Uterus (tissue), 3 donors: ENCODE measurements at regions not wholly inside any gene's neighbourhood (a gene's known extent, or its start where the extent isn't known, plus 50 kb on each side); places are given as distances from the start of the nearest gene placed in this dataset.

Experiments
- DNase-seq, 2 donors: peaks; one replicate each; pipeline ENCODE4 v3.0.0-alpha.2; 2019 to 2020
- H3K27ac ChIP-seq, 2 donors: fragments of 200-600 bp; sonication (generic); 1 replicate in 1 of 2; 2 replicates in 1 of 2; pipeline ENCODE4 v1.5.1; 2016 to 2018
- H3K27me3 ChIP-seq, 2 donors: fragments of 200-600 bp; sonication (generic); one replicate each; pipeline ENCODE4 v1.5.1; 2018 to 2019; ENCODE audit warnings: control low read depth in 1 of 2
- H3K36me3 ChIP-seq, 2 donors: fragments of 200-600 bp; sonication (generic); one replicate each; pipeline ENCODE4 v1.5.1; 2019; ENCODE audit warnings: control low read depth in 1 of 2
- H3K4me1 ChIP-seq, 2 donors: fragments of 200-600 bp; sonication (generic); one replicate each; pipeline ENCODE4 v1.5.1; 2018 to 2019; ENCODE audit warnings: control low read depth in 1 of 2
- H3K4me3 ChIP-seq, 2 donors: fragments of 200-600 bp; sonication (generic); 1 replicate in 1 of 2; 2 replicates in 1 of 2; pipeline ENCODE4 v1.5.1; 2018 to 2019; ENCODE audit warnings: mild to moderate bottlenecking in 1 of 2
- H3K9me3 ChIP-seq, 2 donors: fragments of 200-600 bp; sonication (generic); one replicate each; pipeline ENCODE4 v1.5.1; 2019; ENCODE audit warnings: control low read depth in 1 of 2
- CTCF ChIP-seq, 4 experiments: fragments of 200-600 bp in 2 of 4; fragments of 450-650 bp in 2 of 4; sonication (generic) in 2 of 4; IDR thresholded peaks; one replicate each; pipeline ENCODE4 v1.5.1; 2016 to 2019; ENCODE audit warnings: antibody characterized with exemption in 4 of 4, mild to moderate bottlenecking in 2 of 4, moderate library complexity in 1 of 4
- POLR2A ChIP-seq, 2 donors: fragments of 450-650 bp; IDR thresholded peaks; one replicate each; pipeline ENCODE4 v1.6.1; 2016; ENCODE audit warnings: antibody characterized with exemption in 2 of 2, mild to moderate bottlenecking in 1 of 2, moderate library complexity in 1 of 2
- intact Hi-C: fragments of 100-400 bp; cut with DNase I; formaldehyde crosslinking; loops from one replicate; pipeline ENCODE4 v1.15.1; 2023; ENCODE audit warnings: low total_unique reads
- donor health status: DM: yes; HTN: yes; CAD: no.

- Histone ChIP-seq H3K4me3 (no peak overlapping the region), H3K4me1 (no peaks in the 10 kb centered on the region), H3K36me3 (no peaks in the 10 kb centered on the region), H3K27me3 (no peaks in the 10 kb centered on the region), H3K9me3 (no peaks in the 10 kb centered on the region), H3K27ac (no peak overlapping the region)
- no peak for DNase-seq
- TF ChIP-seq CTCF (IDR thresholded peaks at IDR 0.05) (no peak), POLR2A (IDR thresholded peaks at IDR 0.05) (no peak)
- intact Hi-C loops: no loop called here
Observed at GRCh38 chr3:66633402-66634381, 132.9 kb upstream of the LRIG1 start.

DNA sequence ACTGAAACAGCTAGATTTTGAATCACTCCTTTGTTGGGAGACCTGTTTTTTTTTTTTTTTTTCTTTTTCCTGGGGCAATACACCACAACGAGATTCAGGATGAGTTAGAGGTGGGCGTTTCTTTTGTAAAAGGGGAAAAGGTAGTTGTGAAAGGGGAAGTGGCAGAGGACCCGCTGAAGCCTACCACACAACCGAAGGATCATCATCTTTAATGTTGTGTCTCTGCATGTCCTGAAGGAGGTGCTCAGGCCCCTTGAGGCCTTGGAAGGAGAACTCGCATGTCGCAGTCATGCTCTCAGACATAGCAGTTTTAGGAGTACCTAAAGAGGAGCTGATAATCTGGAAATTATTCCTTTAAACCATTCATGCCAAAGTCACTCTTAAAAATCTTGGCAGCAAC is 137.9 kb upstream of the LRIG1 start:
- Histone ChIP-seq H3K9me3 (no peaks in the 10 kb centered on the region), H3K4me1 (no peaks in the 10 kb centered on the region), H3K4me3 (no peak overlapping the region), H3K36me3 (no peaks in the 10 kb centered on the region), H3K27me3 (no peaks in the 10 kb centered on the region), H3K27ac (no peak overlapping the region)
- TF ChIP-seq CTCF (IDR thresholded peaks at IDR 0.05) (no peak), POLR2A (IDR thresholded peaks at IDR 0.05) (no peak)
- intact Hi-C loops: no loop called here
- no peak for DNase-seq

DNA sequence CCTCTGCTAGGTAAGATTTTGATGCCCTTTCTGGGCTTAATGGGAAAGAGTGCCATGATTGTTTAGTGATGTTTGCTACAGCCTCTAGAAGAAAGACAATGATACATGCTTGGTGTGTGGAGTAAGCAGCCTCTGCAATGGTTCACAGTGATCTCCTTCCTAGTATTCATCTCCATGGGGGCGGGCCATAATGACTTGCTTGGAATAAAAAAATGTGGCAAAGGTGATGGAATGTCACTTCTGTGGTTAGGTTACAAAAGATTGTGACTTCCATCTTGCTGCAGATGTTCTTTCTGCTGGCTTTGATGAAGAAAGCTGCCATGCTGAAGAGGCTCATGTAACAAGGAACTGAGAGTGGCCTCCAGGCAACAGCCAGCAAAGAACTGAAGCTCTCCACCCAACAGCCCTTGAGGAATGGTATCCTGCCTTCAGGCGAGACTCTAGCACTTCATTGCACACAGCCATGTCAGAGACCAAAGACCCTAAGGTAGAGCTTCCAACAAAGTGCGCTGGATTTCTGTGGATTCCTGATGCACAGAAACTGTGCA is 139.1 kb upstream of the LRIG1 start:
- Histone ChIP-seq H3K4me1 (no peaks in the 10 kb centered on the region), H3K4me3 (no peak overlapping the region), H3K9me3 (no peaks in the 10 kb centered on the region), H3K27me3 (no peaks in the 10 kb centered on the region), H3K36me3 (no peaks in the 10 kb centered on the region), H3K27ac (no peak overlapping the region)
- no peak for DNase-seq
- TF ChIP-seq CTCF (IDR thresholded peaks at IDR 0.05): no peak
- no peak for TF ChIP-seq POLR2A (IDR thresholded peaks at IDR 0.05)
- intact Hi-C loops: no loop called here

DNA sequence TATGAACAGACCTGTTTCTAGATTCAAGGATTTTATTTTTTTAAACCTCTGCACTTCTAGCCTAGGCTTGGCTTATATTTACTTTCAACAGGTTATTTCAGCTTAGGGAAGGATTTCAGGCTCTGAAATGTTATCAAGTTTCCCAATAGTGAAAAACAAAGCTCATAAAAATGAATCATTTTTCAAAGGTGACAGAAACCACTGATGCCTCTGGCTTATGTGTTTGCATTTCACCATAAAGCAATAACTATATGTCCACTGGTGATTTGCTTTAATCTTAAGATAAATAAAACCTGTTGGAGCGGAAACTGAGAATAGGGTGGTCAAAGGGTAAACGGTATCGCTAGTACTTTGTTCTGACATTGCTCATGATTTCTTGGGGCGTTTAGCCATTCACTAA is 141.2 kb upstream of the LRIG1 start:
- intact Hi-C loops: no loop called here
- no peaks in the 10 kb centered on the region for H3K27me3 ChIP-seq
- peaks cover 0 to 5% of the 10 kb centered on the region in 2 donors for H3K9me3 ChIP-seq
- H3K4me1 ChIP-seq: no peaks in the 10 kb centered on the region
- no peak overlapping the region for H3K4me3 ChIP-seq
- no peak for TF ChIP-seq CTCF (IDR thresholded peaks at IDR 0.05)
- TF ChIP-seq POLR2A (IDR thresholded peaks at IDR 0.05): no peak
- no peak for DNase-seq
- no peak overlapping the region for H3K27ac ChIP-seq
- no peaks in the 10 kb centered on the region for H3K36me3 ChIP-seq

DNA sequence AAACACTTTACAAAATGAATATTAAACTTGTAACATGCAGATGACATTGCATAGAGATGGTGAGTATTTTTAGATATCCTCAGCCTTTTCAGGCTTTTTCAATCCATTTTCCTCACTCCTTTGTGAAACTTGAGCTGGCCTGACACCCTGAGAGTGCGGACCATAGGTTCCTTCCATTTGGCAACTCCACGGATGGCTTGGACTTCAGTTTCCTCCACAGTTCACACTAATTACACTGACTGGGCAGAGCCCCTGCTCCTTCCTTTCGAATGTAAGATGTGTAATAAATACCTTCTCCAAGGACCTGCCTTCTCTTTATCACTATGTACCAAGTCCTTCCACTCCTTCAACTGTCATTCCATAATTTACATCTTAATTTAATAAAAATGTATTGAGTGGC is 141.7 kb upstream of the LRIG1 start:
- no peaks in the 10 kb centered on the region for H3K27me3 ChIP-seq
- H3K4me3 ChIP-seq: no peak overlapping the region
- intact Hi-C loops: no loop called here
- no peaks in the 10 kb centered on the region for H3K4me1 ChIP-seq
- peaks cover 0 to 5% of the 10 kb centered on the region in 2 donors for H3K9me3 ChIP-seq
- DNase-seq: no peak
- no peaks in the 10 kb centered on the region for H3K36me3 ChIP-seq
- H3K27ac ChIP-seq: no peak overlapping the region
- TF ChIP-seq CTCF (IDR thresholded peaks at IDR 0.05) (no peak), POLR2A (IDR thresholded peaks at IDR 0.05) (no peak)
